Fibroblast of villous mesenchyme (primary cell): ENCODE measurements at regions not wholly inside any gene's neighbourhood (a gene's known extent, or its start where the extent isn't known, plus 50 kb on each side); places are given as distances from the start of the nearest gene placed in this dataset.

Experiments used
- DNase-seq: peaks from one replicate; pipeline ENCODE4 v3.0.0-alpha.2; 2010; ENCODE audit warnings: low read depth
- H3K4me3 ChIP-seq: 2 replicates; pipeline ENCODE4 v1.5.1; 2011; ENCODE audit warnings: low read depth, mild to moderate bottlenecking, low read length
- TF ChIP-seq, protein P1 (sequence below): IDR thresholded peaks from 2 replicates; pipeline ENCODE4 v1.5.1; 2012; ENCODE audit warnings: low read depth, mild to moderate bottlenecking, low read length; ENCODE audit not compliant: insufficient read depth

GRCh38 chr3:64321747-64322146, 96.5 kb upstream of the PRICKLE2 start:
- no peak overlapping the region for H3K4me3 ChIP-seq
- TF ChIP-seq, protein P1, sequence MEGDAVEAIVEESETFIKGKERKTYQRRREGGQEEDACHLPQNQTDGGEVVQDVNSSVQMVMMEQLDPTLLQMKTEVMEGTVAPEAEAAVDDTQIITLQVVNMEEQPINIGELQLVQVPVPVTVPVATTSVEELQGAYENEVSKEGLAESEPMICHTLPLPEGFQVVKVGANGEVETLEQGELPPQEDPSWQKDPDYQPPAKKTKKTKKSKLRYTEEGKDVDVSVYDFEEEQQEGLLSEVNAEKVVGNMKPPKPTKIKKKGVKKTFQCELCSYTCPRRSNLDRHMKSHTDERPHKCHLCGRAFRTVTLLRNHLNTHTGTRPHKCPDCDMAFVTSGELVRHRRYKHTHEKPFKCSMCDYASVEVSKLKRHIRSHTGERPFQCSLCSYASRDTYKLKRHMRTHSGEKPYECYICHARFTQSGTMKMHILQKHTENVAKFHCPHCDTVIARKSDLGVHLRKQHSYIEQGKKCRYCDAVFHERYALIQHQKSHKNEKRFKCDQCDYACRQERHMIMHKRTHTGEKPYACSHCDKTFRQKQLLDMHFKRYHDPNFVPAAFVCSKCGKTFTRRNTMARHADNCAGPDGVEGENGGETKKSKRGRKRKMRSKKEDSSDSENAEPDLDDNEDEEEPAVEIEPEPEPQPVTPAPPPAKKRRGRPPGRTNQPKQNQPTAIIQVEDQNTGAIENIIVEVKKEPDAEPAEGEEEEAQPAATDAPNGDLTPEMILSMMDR = no peak
- DNase-seq = peak; percentile 79

GRCh38 chr3:64319391-64319790, 94.1 kb upstream of the PRICKLE2 start:
- TF ChIP-seq, protein P1 = peak; percentile 13
- no peak overlapping the region for H3K4me3 ChIP-seq
- no peak for DNase-seq

- TF ChIP-seq, protein P1 = no peak
Measured at GRCh38 chr3:64318668-64319271, 93.5 kb upstream of the PRICKLE2 start.

DNA sequence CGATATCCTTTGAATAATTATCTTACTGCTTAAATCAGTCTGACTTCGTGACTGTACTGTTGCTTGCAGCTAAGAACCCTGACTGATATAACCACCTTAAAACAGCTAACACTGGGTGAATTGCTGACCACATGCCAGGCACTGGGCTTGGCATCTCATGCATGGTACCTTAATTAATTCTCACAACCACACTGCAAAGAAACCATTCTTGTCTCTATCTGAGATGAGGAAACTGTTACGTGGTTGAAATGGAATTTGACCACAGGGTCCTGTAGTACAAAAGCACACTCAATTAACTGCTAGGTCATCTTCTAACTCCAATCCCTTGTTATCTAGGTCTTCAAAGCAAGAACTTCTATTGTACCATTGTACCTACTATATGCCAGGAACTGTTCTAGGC, 92.7 kb upstream of the PRICKLE2 start:
- DNase-seq = no peak
- TF ChIP-seq, protein P1 = no peak

More at GRCh38 chr3:64318668-64319271, 93.5 kb upstream of the PRICKLE2 start:
- DNase-seq = no peak
- no peak overlapping the region for H3K4me3 ChIP-seq

GRCh38 chr3:64316971-64317370, 91.7 kb upstream of the PRICKLE2 start:
- H3K4me3 ChIP-seq = no peak overlapping the region
- TF ChIP-seq, protein P1 = no peak
- peak; percentile 49 for DNase-seq

More for the DNA sequence above, 92.7 kb upstream of the PRICKLE2 start:
- no peak overlapping the region for H3K4me3 ChIP-seq

DNA sequence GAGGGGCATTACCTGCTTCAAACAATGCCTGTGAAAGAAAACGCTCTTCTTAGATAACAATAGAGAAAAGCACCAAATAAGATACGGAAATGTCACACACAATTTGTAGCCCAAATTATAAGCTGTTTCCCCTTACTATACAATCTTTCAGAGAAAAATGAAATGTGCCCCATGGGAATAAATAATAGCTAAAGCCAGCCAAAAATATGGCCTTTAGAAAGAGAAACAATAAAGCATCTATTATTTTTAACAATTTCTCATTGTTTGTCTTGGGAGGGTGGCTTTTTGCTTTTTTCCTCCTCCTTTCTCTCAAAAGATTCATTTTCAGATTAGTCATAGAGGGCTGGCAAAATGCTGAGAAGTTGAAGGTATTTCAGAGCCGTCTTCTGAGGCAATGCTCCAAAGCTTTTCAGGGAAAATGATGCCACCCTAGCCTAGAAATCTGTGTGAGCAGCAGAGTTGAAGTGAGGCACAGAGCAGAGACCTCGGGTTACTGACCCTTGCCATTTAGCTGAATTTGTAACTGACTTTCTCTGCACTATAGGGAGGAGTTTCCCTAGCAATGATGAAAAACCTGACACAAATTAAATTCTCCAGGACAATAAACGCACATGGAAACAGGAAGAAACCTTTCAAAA, 86.3 kb upstream of the PRICKLE2 start:
- TF ChIP-seq, protein P1 = no peak
- DNase-seq = no peak
- no peak overlapping the region for H3K4me3 ChIP-seq

DNA sequence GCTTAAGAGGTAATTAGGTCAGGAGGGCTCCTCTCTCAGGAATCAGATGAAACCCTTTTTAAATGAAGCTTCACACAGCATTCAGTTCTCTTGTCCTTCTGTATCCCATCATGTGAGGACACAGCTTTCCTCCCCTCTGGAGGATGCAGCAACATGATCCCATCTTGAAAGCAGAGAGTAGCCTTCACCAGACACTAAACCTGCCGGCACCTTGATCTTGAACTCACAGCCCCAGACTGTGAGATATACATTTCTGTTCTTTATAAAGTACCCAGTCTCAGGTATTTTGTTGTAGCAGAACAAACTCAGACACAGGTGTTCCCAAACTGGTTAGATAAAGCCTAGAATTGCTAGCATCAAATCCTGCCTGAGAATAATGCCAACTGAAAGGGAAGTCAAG, 83.7 kb upstream of the PRICKLE2 start:
- no peak overlapping the region for H3K4me3 ChIP-seq
- no peak for DNase-seq
- TF ChIP-seq, protein P1 = no peak
